Activated gamma-delta T cell (primary cell): ENCODE measurements at regions not wholly inside any gene's neighbourhood (a gene's known extent, or its start where the extent isn't known, plus 50 kb on each side); places are given as distances from the start of the nearest gene placed in this dataset.
"Not testable (repeated sequence)": the region's sequence is repeated elsewhere in the genome, so short reads cannot be mapped to it uniquely, and the experiment has no call there.

Experiments used
- DNase-seq: peaks from one replicate; lab custom pipeline; 2025; lab: John Stamatoyannopoulos, UW

DNA sequence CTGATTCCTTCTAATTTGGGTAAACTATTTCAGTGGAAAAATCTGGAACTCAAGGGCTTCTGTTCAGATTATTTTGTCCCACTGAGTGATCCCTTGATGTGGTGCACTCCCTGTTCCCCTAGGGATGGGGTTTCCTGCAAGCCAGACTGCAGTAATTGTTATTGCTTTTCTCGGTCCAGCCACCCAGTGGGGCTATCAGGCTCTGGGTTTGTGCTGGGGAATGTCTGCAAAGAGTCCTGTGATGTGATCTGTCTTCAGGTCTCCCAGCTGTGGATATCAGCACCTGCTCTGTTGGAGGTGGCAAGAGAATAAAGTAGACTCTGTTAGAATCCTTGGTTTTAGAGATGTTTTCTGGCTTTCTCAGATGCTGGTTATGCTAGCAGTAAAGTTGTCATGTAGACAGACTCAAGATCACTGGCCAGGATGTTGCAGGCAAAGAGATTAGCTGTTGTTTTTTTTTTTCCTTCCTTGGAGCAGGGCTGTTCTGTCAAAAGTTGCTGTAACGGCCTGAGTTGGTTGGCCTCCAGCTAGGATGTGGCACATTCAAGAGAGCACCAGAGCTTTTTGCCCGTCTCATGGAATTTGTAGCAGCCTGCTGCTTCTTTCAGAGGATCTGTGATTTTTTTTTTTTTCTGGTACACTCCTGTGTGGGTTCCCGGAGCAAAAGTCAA is 1314.0 kb downstream of the PCDH19 start:
- DNase-seq, result no peak

GRCh38 chrX:99091459-99091858 is 1318.6 kb downstream of the PCDH19 start:
- no peak for DNase-seq

- DNase-seq, result no peak
These were observed 1331.8 kb downstream of the PCDH19 start for GRCh38 chrX:99078301-99078700.

GRCh38 chrX:99077099-99077498 is 1333.0 kb downstream of the PCDH19 start:
- DNase-seq, result no peak

- DNase-seq, result no peak
These were observed 1336.5 kb downstream of the PCDH19 start for GRCh38 chrX:99073551-99073950.

- no peak for DNase-seq
These were observed 1358.4 kb downstream of the PCDH19 start for GRCh38 chrX:99051639-99052038.

- DNase-seq, result no peak
These were observed 1376.7 kb downstream of the PCDH19 start for GRCh38 chrX:99033226-99033901.

DNA sequence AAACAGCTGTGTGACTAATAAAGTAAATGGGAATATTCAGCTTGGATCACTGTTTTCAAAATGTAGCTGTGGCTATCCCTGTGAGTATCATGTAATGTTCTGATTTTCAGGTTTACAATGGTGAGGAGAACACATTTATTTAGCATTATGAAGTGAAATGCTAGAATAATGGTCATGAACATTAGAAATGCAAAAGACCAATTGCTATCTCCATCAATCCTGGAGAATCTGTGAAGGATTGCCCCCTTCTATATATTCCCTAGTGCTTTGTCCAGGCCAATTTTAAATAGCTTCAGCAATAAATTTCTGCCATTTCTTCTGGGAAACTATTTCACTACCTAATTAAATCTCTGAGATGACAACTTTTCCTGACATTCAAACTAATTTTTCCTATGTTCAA is 1399.1 kb downstream of the PCDH19 start:
- no peak for DNase-seq

DNA sequence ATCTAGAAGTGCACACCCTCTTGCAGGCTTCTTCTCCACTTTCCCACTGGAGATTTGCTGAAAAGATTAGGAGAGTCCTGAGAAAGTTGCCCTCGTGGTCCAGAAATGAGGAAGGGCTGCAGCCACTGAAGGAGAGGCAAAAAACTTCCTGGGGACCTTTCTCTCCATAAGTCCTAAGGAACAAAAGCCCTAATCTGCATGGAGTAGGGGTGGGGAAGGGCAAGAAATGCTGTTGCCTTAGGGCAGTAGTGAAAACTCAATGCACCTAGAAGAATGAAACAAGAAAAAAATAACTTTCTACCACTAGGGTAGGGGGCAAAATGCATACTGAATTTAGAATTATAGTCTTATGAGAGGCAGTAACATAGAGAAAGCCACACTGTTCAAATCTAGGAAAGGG is 1408.8 kb downstream of the PCDH19 start:
- DNase-seq, result no peak

- DNase-seq, result no peak
These were observed 1447.1 kb downstream of the PCDH19 start for GRCh38 chrX:98962996-98963395.

GRCh38 chrX:98956014-98956413 is 1454.1 kb downstream of the PCDH19 start:
- DNase-seq, result no peak

DNA sequence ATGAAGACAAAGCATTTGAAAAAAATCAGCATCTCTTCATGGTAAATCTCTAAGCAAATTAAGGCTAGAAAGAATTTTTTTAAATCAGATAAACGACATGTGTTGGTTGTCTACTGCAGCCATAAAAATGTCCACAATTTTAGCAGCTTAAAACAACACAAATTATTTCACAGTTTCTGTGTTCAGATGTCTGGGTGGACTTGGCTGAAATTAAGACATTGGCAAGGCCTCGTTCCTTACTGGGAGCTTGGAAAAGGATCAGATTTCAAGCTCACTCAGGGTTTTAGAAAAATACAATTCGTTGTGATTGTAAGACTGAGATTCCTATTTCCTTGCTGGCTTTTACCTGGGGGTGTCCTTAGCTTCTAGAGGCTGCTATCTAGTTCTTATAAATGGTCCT is 1470.6 kb downstream of the PCDH19 start:
- no peak for DNase-seq

- DNase-seq, result no peak
These were observed 1478.9 kb downstream of the PCDH19 start for GRCh38 chrX:98931216-98931615.

- DNase-seq, result no peak
These were observed 1485.6 kb downstream of the PCDH19 start for GRCh38 chrX:98924511-98924910.

DNA sequence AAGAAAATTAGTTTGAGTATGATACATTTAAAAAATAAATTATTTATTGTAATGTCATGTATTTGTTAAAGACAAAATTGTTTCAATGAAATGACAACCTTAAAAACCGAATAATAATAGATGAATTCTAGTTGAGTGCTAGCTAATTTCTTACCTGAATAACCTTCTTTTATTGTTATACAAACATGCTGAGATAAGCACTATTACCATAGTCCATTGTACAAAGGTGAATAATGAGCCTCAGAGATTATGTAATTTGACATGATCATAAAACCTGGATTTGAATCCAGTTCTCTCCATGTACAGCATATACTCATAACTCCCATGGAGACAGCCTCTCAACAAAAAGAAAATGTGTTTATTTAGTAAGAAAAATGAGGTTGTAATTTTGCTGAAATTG is 1512.9 kb downstream of the PCDH19 start:
- no peak for DNase-seq

GRCh38 chrX:98850639-98851038 is 1559.4 kb downstream of the PCDH19 start:
- not testable (repeated sequence) for DNase-seq
